Transverse colon (tissue), 4 donors: ENCODE measurements at regions not wholly inside any gene's neighbourhood (a gene's known extent, or its start where the extent isn't known, plus 50 kb on each side); places are given as distances from the start of the nearest gene placed in this dataset.

Source experiments
- POLR2A ChIP-seq: fragments of 450-650 bp; IDR thresholded peaks from one replicate; pipeline ENCODE4 v1.6.1; 2016; ENCODE audit warnings: antibody characterized with exemption, mild to moderate bottlenecking, moderate library complexity
- POLR2AphosphoS5 ChIP-seq, 3 donors: sonication (generic); formaldehyde crosslinking; IDR thresholded peaks; one replicate each; pipeline ENCODE4 v1.6.1; 2016; ENCODE audit warnings: antibody characterized with exemption in 3 of 3
- TF ChIP-seq, protein P1 (sequence below), 5 experiments: fragments of 200-600 bp in 3 of 5; fragments of 450-650 bp in 2 of 5; sonication (generic) in 3 of 5; IDR thresholded peaks; 1 replicate in 2 of 5; 2 replicates in 3 of 5; pipeline ENCODE4 v1.5.1; 2016 to 2017; ENCODE audit warnings: antibody characterized with exemption in 5 of 5, inconsistent platforms in 3 of 5, mild to moderate bottlenecking in 2 of 5, moderate library complexity in 1 of 5

DNA sequence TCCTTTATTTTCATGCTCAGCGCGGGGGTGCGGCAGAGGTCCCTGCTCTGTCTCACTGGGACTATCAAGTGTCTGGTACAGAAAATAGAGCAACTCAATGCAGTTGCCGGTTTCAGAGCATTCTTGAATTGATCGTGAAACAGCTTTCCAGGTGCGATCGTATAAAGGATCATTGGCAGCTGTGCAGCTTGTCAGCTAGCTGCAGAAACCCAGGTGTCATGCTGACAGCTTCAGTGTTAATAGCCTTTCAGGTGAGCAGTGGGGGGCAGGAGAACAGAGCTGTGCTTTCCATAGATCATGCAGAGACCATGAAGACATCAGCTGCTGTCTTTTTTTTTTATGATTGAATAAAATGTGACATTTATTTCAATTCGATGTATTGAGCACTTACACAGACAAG lies 583.9 kb downstream of the NLGN4X start:
- TF ChIP-seq, protein P1, sequence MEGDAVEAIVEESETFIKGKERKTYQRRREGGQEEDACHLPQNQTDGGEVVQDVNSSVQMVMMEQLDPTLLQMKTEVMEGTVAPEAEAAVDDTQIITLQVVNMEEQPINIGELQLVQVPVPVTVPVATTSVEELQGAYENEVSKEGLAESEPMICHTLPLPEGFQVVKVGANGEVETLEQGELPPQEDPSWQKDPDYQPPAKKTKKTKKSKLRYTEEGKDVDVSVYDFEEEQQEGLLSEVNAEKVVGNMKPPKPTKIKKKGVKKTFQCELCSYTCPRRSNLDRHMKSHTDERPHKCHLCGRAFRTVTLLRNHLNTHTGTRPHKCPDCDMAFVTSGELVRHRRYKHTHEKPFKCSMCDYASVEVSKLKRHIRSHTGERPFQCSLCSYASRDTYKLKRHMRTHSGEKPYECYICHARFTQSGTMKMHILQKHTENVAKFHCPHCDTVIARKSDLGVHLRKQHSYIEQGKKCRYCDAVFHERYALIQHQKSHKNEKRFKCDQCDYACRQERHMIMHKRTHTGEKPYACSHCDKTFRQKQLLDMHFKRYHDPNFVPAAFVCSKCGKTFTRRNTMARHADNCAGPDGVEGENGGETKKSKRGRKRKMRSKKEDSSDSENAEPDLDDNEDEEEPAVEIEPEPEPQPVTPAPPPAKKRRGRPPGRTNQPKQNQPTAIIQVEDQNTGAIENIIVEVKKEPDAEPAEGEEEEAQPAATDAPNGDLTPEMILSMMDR (IDR thresholded peaks at IDR 0.05), result no peak
- TF ChIP-seq POLR2AphosphoS5 (IDR thresholded peaks at IDR 0.05) (no peak), POLR2A (no peak)
